ENCODE measurements at regions not wholly inside any gene's neighbourhood (a gene's known extent, or its start where the extent isn't known, plus 50 kb on each side); places are given as distances from the start of the nearest gene placed in this dataset.

DNA sequence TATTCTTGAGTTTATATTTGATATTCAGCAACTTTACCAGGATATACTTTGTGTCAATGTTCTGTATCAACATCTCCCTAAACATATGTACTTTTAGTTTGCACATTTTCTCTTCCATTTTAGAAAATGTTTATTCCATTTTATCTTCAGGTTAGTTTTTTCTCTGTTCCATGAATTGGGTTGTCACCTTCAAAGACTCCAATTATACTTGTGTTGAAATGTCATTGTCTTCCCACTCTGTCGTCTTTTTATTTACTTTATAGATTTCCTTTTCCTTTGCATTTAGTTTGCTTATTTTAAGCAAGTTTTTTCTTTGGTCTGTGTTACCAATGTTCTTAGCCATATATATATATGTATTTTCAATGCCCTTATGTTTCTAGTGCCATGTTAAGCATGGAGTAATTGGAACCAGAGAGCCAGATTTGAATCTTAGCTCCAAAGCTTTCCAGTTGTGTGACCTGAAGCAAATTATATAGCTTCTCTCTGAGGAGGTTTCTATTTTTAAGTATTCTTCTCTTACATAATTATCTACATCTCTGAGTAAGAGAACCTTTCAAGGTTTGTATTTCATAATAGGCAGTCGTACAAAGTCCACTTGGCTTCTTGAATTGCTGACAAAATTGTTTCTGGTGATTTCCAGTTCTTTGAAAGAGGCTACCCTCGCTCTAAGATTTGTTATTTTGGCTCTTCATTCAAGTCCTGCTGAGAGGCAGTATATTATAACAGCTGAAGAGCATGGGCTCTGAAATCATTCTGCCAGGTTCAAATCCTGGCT lies 85.8 kb upstream of the DYRK2 start:
- CTCF ChIA-PET, result no interaction called here
- no peak overlapping the region for H3K9ac ChIP-seq (replicated peaks; ENCODE audit: extremely low read depth, insufficient read depth, low read length)

DNA sequence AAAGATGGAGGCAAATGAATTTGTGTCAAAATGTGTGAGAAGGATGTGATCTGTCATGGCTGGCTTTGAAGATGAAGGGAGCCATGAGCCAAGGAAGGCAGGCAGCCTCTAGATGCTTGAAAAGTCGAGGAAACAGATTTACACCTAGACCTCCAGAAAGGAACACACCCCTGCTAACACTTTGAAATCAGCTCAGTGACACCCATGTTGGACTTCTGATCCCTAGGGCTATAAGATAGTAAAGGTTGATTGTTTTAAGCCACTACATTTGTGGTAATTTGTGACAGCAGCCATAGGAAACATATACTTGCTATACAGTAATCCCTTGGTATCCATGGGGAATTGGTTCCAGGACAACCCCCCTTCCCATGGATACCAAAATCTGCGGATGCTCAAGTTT lies 80.5 kb upstream of the DYRK2 start:
- dilution Hi-C loops (cut with MboI; ENCODE audit: extremely low pct_ligation_motif_present, low sequenced_read_pairs) (no loop called here), intact Hi-C loops (cut with micrococcal nuclease) (no loop called here)
- Histone ChIP-seq H3K9me3 (replicated peaks; ENCODE audit: control insufficient read depth, insufficient read depth, low read length) (no peaks in the 10 kb centered on the region), H3K27me3 (ENCODE audit: control insufficient read depth in 2 of 2, insufficient read depth in 2 of 2, low read length in 2 of 2) (no peaks in the 10 kb centered on the region), H3K36me3 (ENCODE audit: control insufficient read depth in 2 of 2, extremely low read depth in 1 of 2, insufficient read depth in 2 of 2, low read length in 2 of 2) (no peaks in the 10 kb centered on the region), H3K9me1 (replicated peaks; ENCODE audit: control insufficient read depth, extremely low read depth, insufficient read depth, low read length) (no peaks in the 10 kb centered on the region), H3K79me2 (ENCODE audit: control insufficient read depth, insufficient read depth, low read length) (no peaks in the 10 kb centered on the region), H2AFZ (ENCODE audit: low read depth, low read length) (no peak overlapping the region), H4K20me1 (replicated peaks; ENCODE audit: control insufficient read depth, extremely low read depth, insufficient read depth, low read length) (no peaks in the 10 kb centered on the region), H3K9ac (replicated peaks; ENCODE audit: extremely low read depth, insufficient read depth, low read length) (no peak overlapping the region), H3K4me2 (ENCODE audit: insufficient read depth, low read length) (no peak overlapping the region), H3K27ac (ENCODE audit: insufficient read depth, low read depth, low read length) (no peak overlapping the region), H3K4me3 (replicated peaks in 1 of 3; ENCODE audit: insufficient read depth in 1 of 3, low read depth in 1 of 3, low read length in 3 of 3) (no peak overlapping the region), H3K4me1 (ENCODE audit: control insufficient read depth, extremely low read depth, insufficient read depth, low read length) (no peaks in the 10 kb centered on the region)
- TF ChIP-seq, protein P1, sequence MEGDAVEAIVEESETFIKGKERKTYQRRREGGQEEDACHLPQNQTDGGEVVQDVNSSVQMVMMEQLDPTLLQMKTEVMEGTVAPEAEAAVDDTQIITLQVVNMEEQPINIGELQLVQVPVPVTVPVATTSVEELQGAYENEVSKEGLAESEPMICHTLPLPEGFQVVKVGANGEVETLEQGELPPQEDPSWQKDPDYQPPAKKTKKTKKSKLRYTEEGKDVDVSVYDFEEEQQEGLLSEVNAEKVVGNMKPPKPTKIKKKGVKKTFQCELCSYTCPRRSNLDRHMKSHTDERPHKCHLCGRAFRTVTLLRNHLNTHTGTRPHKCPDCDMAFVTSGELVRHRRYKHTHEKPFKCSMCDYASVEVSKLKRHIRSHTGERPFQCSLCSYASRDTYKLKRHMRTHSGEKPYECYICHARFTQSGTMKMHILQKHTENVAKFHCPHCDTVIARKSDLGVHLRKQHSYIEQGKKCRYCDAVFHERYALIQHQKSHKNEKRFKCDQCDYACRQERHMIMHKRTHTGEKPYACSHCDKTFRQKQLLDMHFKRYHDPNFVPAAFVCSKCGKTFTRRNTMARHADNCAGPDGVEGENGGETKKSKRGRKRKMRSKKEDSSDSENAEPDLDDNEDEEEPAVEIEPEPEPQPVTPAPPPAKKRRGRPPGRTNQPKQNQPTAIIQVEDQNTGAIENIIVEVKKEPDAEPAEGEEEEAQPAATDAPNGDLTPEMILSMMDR (IDR thresholded peaks at IDR 0.05; ENCODE audit: extremely low read depth in 1 of 2, insufficient read depth in 1 of 2, low read depth in 1 of 2, low read length in 2 of 2), result no peak
- TF ChIP-seq FOS (IDR thresholded peaks at IDR 0.05; ENCODE audit: borderline replicate concordance, insufficient read depth, low read length) (no peak), JUN (IDR thresholded peaks at IDR 0.05; ENCODE audit: borderline replicate concordance, insufficient read depth, insufficient read length, low read depth) (no peak), POLR2A (IDR thresholded peaks at IDR 0.05; ENCODE audit: low read depth, low read length) (no peak), POLR2AphosphoS5 (IDR thresholded peaks at IDR 0.05; ENCODE audit: insufficient read depth, low read depth, low read length) (no peak), MYC (IDR thresholded peaks at IDR 0.05; ENCODE audit: low read depth, low read length) (no peak)
- TF ChIP-seq, protein P2, sequence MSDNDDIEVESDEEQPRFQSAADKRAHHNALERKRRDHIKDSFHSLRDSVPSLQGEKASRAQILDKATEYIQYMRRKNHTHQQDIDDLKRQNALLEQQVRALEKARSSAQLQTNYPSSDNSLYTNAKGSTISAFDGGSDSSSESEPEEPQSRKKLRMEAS (IDR thresholded peaks at IDR 0.05; ENCODE audit: insufficient read depth, insufficient read length), result no peak
- FAIRE-seq (no peak), DNase-seq (ENCODE audit: low read depth, low spot score) (no peak)
- ChIA-PET POLR2A (no interaction called here), CTCF (no interaction called here)
- BruUV-seq (replicated peaks), result no TSS peak

More for the DNA sequence above, 85.8 kb upstream of the DYRK2 start:
- no peaks in the 10 kb centered on the region for H3K9me1 ChIP-seq (replicated peaks; ENCODE audit: control insufficient read depth, extremely low read depth, insufficient read depth, low read length)
- H4K20me1 ChIP-seq (replicated peaks; ENCODE audit: control insufficient read depth, extremely low read depth, insufficient read depth, low read length), result no peaks in the 10 kb centered on the region
- intact Hi-C loops (cut with micrococcal nuclease) (no loop called here), dilution Hi-C loops (cut with MboI; ENCODE audit: extremely low pct_ligation_motif_present, low sequenced_read_pairs) (no loop called here)
- no peaks in the 10 kb centered on the region for H3K9me3 ChIP-seq (replicated peaks; ENCODE audit: control insufficient read depth, insufficient read depth, low read length)
- H3K4me3 ChIP-seq (replicated peaks in 1 of 3; ENCODE audit: insufficient read depth in 1 of 3, low read depth in 1 of 3, low read length in 3 of 3), result no peak overlapping the region
- BruUV-seq (replicated peaks), result no TSS peak
- H3K36me3 ChIP-seq (ENCODE audit: control insufficient read depth in 2 of 2, extremely low read depth in 1 of 2, insufficient read depth in 2 of 2, low read length in 2 of 2), result no peaks in the 10 kb centered on the region
- POLR2A ChIA-PET, result no interaction called here
- no peak overlapping the region for H3K27ac ChIP-seq (ENCODE audit: insufficient read depth, low read depth, low read length)
- DNase-seq (ENCODE audit: low read depth, low spot score) (no peak), FAIRE-seq (no peak)
- TF ChIP-seq GATA2 (IDR thresholded peaks at IDR 0.05; ENCODE audit: insufficient read depth, insufficient read length, low read depth, low read length) (no peak), JUN (IDR thresholded peaks at IDR 0.05; ENCODE audit: borderline replicate concordance, insufficient read depth, insufficient read length, low read depth) (no peak), POLR2A (IDR thresholded peaks at IDR 0.05; ENCODE audit: low read depth, low read length) (no peak), POLR2AphosphoS5 (IDR thresholded peaks at IDR 0.05; ENCODE audit: insufficient read depth, low read depth, low read length) (no peak), MYC (IDR thresholded peaks at IDR 0.05; ENCODE audit: low read depth, low read length) (no peak)
- TF ChIP-seq, protein P2 (IDR thresholded peaks at IDR 0.05; ENCODE audit: insufficient read depth, insufficient read length), result no peak
- H3K4me1 ChIP-seq (ENCODE audit: control insufficient read depth, extremely low read depth, insufficient read depth, low read length), result no peaks in the 10 kb centered on the region
- H2AFZ ChIP-seq (ENCODE audit: low read depth, low read length), result no peak overlapping the region
- no peak overlapping the region for H3K4me2 ChIP-seq (ENCODE audit: insufficient read depth, low read length)
- no peaks in the 10 kb centered on the region for H3K79me2 ChIP-seq (ENCODE audit: control insufficient read depth, insufficient read depth, low read length)
- no peaks in the 10 kb centered on the region for H3K27me3 ChIP-seq (ENCODE audit: control insufficient read depth in 2 of 2, insufficient read depth in 2 of 2, low read length in 2 of 2)
